ENCODE measurements at regions not wholly inside any gene's neighbourhood (a gene's known extent, or its start where the extent isn't known, plus 50 kb on each side); places are given as distances from the start of the nearest gene placed in this dataset.
"Not testable (repeated sequence)": the region's sequence is repeated elsewhere in the genome, so short reads cannot be mapped to it uniquely, and the experiment has no call there.

DNA sequence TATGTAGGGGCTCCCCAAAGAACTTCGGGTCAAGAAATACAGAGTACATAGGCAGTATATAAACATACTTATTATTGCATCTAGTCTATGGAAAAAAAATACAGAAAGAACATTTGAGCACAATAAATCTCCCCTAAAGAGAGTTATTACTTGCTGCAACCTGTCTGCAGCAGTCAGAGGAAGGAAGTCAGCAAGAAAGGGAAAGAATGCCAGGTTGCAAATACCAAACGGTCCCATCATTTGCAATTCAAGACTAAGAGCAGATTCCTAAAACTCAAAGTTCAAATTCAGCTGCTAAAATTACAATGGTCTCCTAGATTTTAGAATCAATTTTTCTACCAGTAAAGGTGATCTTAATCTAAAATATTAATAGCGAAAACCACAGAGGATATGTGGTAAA, 236.2 kb upstream of the NUDT6 start:
- no peak for DNase-seq
- ATAC-seq = no peak

GRCh38 chr4:123159479-123159878, 237.1 kb upstream of the NUDT6 start:
- DNase-seq (no peak), ATAC-seq (no peak)

DNA sequence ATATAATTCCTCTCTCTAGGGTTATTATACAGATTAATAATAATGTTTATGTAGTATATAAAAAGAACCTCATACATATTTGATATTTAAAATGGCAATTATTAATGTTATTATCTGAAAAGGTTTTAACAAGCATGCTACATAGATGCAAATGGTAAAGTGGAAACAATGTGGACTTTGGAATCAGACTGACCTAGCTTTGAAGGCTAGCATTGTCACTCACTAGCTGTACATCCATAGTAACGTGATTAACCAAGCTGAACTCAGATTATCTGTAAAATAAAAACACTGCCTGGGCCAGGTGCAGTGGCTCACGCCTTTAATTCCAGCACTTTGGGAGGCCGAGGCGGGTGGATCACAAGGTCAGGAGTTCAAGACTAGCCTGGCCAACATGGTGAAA, 233.7 kb upstream of the SPRY1 start:
- ATAC-seq = no peak
- no peak for DNase-seq

GRCh38 chr4:123163501-123163900, 233.1 kb upstream of the SPRY1 start:
- ATAC-seq = no peak
- DNase-seq = no peak

- ATAC-seq (no peak), DNase-seq (no peak)
Observed at GRCh38 chr4:123166023-123166422, 230.6 kb upstream of the SPRY1 start.

DNA sequence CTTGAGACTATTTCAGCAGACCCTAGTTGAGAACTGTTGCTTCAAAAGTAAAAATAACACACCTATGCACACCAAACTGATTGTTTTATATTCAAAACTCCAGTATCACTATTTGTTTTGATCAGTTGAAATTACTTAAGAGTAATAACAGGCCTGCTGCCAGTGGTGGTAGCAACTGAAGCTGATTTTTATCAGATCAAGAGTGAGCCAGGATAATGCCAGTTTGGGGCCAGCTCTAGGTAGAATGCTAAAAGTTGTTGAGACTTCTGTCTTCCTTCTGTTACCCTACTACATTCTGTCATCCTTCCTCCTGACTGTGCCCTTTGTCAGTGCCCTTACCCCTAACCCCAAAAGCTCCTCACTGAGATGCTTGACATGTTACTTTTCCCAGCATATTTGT, 228.7 kb upstream of the SPRY1 start:
- ATAC-seq (no peak), DNase-seq (no peak)

DNA sequence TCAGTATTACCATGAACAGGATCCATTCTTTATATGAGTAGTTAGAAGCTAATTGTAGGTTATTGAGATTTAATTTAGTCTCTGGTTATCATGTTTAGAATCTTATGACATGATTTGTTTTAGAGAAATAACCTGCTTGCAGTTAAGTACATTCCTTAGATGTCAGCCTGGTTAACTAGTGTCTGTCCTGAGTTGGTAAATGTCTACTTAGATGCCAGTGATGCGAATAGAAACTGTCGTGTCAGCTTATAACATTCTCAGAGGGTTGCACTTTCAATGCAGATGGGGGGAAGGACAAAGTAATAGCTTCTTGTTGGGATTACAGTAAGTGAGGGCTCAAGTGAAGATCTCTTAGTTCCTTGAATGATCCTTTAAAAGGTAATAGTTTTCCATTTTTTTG, 227.8 kb upstream of the SPRY1 start:
- DNase-seq (no peak), ATAC-seq (no peak)

DNA sequence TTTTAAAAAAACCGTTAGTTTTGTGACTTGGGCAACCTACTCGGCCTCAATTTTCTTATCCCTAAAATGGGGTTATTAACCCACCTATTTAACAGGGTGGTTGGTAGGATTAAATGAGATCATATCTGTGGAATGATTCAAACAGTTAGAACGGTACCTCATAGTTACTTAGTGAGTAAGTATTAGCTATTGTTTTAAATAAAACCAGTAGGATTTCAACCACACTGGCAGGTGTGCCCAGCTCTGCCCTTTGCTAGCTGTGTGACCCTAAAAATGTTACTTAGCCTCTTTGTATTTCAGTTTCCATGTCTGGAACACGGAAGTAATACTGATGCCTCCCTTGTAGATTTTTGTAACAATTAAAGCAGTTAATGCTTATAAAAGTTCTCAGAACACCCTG, 225.8 kb upstream of the SPRY1 start:
- ATAC-seq (no peak), DNase-seq (no peak)

DNA sequence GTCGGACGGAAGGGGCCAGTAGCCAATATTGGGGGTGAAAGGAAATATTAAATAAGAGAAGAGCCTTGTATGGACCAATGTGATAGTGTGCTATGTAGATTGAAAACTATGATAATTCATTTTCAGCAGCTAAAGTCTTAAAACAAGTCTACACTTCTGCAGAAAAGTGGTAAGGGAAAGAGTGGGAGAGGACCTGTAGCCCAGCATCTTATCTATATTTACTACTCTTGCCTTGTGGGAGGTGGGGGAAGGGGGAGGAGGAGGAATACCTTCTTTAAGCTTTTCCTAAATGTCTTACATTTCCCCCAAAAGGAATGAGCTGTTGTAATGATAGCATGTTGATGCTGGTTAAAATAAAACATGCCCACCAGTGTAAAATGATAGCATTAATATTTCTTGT, 220.0 kb upstream of the SPRY1 start:
- DNase-seq (no peak), ATAC-seq (no peak)

DNA sequence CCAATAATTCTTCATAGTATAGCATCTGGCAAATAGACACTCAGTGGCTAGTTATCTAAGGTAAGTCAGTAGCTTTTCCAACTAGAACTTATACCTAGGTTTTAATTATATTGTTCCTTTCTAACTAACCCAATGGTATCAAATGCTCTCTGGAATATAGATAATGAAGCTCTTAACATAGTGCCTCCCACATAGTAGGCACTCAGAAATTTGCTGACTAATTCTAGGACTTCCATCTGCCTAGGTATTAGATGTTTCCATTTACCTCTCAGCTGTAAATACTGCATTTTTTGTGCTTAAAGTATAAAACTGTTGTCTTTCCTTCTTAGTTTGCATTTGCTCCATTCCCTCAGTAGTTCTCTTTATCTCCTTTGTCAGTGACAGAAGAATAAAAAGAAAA, 214.3 kb upstream of the SPRY1 start:
- DNase-seq = no peak
- no peak for ATAC-seq

DNA sequence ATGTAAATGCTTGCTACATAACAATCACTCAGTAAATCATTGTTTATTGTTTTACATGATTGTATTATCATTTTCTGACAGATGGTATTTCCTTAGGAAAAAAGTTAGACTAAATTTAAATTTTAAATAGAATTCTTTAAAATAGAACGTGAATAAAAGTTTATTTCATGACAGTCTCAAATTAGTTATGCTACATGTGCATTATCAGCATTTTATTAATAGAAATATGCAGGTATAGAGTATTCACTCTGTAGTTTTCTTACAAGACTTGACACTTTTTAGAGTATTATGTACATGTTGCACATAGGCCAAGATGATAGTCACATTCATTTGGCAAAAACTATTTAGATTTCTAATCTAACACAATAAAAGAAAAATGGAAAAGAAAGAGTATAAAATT, 213.3 kb upstream of the SPRY1 start:
- ATAC-seq (no peak), DNase-seq (no peak)

DNA sequence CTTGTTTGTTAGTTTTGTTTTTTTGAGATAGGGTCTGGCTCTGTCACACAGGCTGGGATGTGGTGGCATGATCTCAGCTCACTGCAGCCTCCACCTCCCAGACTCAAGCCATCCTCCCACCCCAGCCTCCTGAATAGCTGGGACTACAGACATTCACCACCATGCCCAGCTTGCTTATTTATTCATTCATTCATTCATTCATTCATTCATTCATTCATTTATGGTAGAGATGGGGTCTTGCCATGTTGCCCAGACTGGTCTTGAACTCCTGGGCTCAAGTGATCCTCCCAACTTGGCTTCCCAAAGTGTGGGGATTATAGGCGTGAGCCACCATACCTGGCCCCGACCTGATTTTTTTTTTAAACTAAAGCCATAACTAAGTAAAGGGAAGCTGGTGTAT, 212.8 kb upstream of the SPRY1 start:
- ATAC-seq, DNase-seq: not testable (repeated sequence)

- DNase-seq (no peak), ATAC-seq (no peak)
Observed at GRCh38 chr4:123186731-123187130, 209.9 kb upstream of the SPRY1 start.

- ATAC-seq = no peak
- no peak for DNase-seq
Observed at GRCh38 chr4:123190176-123190575, 206.4 kb upstream of the SPRY1 start.

GRCh38 chr4:123191728-123192127, 204.9 kb upstream of the SPRY1 start:
- ATAC-seq = no peak

GRCh38 chr4:123193802-123194367, 202.7 kb upstream of the SPRY1 start:
- ATAC-seq (no peak), DNase-seq (no peak)

More at GRCh38 chr4:123191728-123192127, 204.9 kb upstream of the SPRY1 start:
- no peak for DNase-seq

DNA sequence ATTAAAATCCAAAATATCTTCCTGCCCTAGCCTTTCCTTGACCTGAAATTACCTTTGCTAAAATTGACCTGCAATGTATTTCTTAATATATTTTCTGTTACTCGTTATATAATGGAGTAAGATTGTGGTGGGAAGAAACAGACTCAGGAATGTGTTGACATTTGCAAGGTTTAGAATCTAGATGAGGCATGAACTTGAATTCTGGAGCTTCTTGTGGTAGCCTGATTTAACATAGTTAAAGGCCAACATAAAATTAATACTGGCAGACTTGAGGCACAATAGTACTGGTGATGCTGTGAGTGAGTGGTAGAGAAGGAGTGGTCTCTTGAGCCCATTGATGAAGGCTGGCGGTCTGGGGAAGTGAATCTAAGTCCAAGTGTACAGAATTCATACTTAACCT, 197.9 kb upstream of the SPRY1 start:
- DNase-seq (no peak), ATAC-seq (no peak)

DNA sequence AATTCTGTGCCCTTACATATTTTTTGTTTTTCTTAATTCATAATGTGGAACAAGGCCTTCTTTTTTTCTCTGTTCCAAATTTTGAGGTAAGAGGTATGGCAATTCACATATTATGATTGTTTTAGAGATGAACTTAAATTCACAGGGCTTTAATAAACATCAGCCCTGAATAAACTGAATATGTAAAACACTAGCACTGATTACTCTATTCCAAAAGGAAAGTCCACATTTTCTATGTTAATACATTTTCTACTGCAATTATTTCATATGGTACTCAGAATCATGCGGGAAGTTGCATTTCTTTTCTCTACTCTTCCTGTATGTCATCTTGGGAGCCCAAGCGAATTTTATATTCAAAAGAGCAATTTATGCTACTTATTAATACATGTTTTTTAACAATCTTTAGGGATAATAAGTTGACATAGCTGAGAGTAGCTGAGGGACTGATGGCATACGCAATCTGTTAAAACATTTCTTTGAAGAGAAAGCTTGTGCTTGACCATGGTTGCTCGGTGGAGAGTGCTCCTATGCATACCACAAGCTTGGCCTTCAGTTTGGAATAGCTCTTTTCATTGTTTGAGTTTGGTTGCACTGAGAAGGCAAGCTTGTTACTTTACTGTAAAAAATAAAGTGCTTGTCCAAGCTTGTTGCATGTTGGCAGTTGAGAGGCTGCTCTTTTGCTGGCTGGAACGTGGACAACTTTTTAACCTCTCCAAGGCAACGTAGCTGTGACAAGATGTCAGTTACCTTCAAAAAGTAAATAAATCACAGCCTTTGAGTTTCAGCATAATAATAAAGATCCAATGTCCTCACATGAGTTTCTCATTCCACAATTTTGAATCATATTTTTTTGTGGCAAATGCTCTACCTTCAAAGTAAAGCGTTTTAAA, 196.3 kb upstream of the SPRY1 start:
- DNase-seq (no peak), ATAC-seq (no peak)

DNA sequence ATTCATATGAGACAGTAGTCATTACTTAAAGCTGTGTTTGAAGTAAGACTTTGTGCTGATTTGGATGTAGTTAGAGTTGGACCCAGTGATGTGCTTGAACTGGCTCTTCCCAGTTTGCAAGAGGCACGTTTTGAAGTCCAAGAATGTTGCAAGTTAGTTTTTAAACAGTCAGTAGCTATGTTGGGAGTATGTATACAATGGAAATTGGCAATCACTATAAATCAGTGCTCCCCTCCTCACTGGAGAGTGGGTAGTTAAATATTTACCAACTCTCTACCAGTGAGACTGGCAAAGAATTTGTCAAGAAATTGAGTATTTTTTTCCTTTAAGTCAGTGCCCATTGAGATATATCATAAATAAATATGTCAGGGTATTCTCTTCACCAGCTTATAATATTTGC, 191.9 kb upstream of the SPRY1 start:
- no peak for ATAC-seq
- no peak for DNase-seq

DNA sequence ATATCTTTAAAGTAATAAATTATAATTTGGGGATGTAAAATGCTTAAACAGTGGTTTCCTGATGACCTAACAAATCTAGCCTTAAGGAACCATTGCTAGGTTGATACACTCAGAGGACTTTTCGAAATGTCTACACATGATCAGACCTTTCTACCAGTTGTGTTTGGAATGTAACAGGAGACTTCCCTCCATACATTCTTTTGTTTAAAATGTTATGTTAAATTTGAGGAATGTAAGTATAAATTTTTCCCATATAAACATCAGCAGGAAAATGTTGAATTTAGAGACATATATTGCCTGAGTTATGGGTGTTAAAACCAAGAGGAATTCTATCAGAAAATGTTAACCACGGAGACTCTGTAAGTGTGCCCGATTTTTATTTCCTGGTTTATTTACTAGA, 190.6 kb upstream of the SPRY1 start:
- no peak for ATAC-seq
- DNase-seq = no peak

- DNase-seq = no peak
- no peak for ATAC-seq
Observed at GRCh38 chr4:123209436-123209835, 187.2 kb upstream of the SPRY1 start.

DNA sequence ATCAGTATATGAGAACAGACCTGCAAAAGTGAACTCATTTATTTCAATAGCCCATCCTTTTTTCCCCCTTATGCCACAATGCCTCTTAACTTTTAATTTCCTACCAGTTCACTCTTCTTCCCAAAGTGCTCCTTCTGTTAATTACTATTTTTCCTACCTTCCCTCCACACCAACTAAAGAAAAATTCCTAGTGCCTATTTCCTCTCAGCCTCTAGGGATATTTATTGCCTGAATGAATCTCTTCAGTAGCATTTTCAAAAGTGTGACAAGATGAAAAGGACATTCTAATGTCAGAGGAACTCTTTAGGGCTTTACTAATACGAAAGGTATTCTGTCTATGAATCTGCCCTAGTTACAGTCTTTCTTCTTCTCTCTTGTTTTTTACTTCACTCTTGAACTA, 181.1 kb upstream of the SPRY1 start:
- no peak for ATAC-seq
- no peak for DNase-seq

DNA sequence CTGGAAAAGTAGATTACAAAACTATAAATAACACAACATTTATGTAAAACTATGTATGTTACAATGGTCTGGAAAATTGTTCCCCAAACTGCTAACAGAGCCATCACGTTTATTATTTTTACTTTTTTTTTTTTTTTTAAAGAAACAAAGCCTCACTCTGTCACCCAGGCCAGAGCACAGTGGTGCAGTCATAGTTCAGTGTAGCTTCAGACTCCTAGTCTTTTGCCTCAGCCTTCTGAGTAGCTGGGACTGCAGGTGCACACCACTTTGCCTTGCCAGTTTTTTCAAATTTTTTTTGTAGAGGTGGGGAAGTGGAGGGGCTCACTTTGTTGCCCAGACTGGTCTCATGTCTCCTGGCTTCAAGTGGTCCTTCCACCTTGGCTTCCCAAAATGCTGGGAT, 180.1 kb upstream of the SPRY1 start:
- DNase-seq = no peak

GRCh38 chr4:123216946-123217345, 179.6 kb upstream of the SPRY1 start:
- ATAC-seq (no peak), DNase-seq (no peak)

More for the DNA sequence above, 180.1 kb upstream of the SPRY1 start:
- no peak for ATAC-seq
